ENCODE measurements at regions not wholly inside any gene's neighbourhood (a gene's known extent, or its start where the extent isn't known, plus 50 kb on each side); places are given as distances from the start of the nearest gene placed in this dataset.

- BruUV-seq (replicated peaks) = no TSS peak
- no peaks in the 10 kb centered on the region for H3K27me3 ChIP-seq (replicated peaks; ENCODE audit: insufficient read depth, low read depth, low read length, poor library complexity)
- H3K36me3 ChIP-seq (ENCODE audit: insufficient read depth, low read length, poor library complexity, severe bottlenecking) = no peaks in the 10 kb centered on the region
- ChIA-PET CTCF (no interaction called here), POLR2A (ENCODE audit: low non-redundant PET) (no interaction called here)
- no peak overlapping the region for H3K4me3 ChIP-seq (ENCODE audit: low read depth, low read length, poor library complexity, severe bottlenecking)
- TF ChIP-seq CTCF (conservative IDR thresholded peaks at IDR 0.05; ENCODE audit: low read depth, low read length) (no peak), EZH2 (IDR thresholded peaks at IDR 0.05; ENCODE audit: borderline replicate concordance, low read depth, low read length, poor library complexity, severe bottlenecking) (no peak)
- H3K9me3 ChIP-seq (ENCODE audit: low read depth, low read length, poor library complexity, severe bottlenecking) = peaks cover 9% of the 10 kb centered on the region
- intact Hi-C loops (cut with micrococcal nuclease; ENCODE audit: unreplicated experiment) = no loop called here
- no peaks in the 10 kb centered on the region for H3K4me1 ChIP-seq (ENCODE audit: insufficient read depth, low read length, poor library complexity, severe bottlenecking)
- H3K27ac ChIP-seq (ENCODE audit: low read depth, low read length, poor library complexity, severe bottlenecking) = no peak overlapping the region
- DNase-seq (ENCODE audit: low spot score) = no peak
Observed at GRCh38 chr4:34250562-34250961, 1993.8 kb downstream of the ARAP2 start.

GRCh38 chr4:34253239-34253638 is 1991.1 kb downstream of the ARAP2 start:
- Histone ChIP-seq H3K27me3 (replicated peaks; ENCODE audit: insufficient read depth, low read depth, low read length, poor library complexity) (no peaks in the 10 kb centered on the region), H3K4me3 (ENCODE audit: low read depth, low read length, poor library complexity, severe bottlenecking) (no peak overlapping the region), H3K9me3 (ENCODE audit: low read depth, low read length, poor library complexity, severe bottlenecking) (peaks cover 5% of the 10 kb centered on the region), H3K36me3 (ENCODE audit: insufficient read depth, low read length, poor library complexity, severe bottlenecking) (no peaks in the 10 kb centered on the region), H3K4me1 (ENCODE audit: insufficient read depth, low read length, poor library complexity, severe bottlenecking) (no peaks in the 10 kb centered on the region), H3K27ac (ENCODE audit: low read depth, low read length, poor library complexity, severe bottlenecking) (no peak overlapping the region)
- intact Hi-C loops (cut with micrococcal nuclease; ENCODE audit: unreplicated experiment) = no loop called here
- no peak for DNase-seq (ENCODE audit: low spot score)
- no peak for TF ChIP-seq CTCF (conservative IDR thresholded peaks at IDR 0.05; ENCODE audit: low read depth, low read length)
- TF ChIP-seq EZH2 (IDR thresholded peaks at IDR 0.05; ENCODE audit: borderline replicate concordance, low read depth, low read length, poor library complexity, severe bottlenecking) = no peak
- ChIA-PET CTCF (no interaction called here), POLR2A (ENCODE audit: low non-redundant PET) (no interaction called here)
- BruUV-seq (replicated peaks) = no TSS peak

DNA sequence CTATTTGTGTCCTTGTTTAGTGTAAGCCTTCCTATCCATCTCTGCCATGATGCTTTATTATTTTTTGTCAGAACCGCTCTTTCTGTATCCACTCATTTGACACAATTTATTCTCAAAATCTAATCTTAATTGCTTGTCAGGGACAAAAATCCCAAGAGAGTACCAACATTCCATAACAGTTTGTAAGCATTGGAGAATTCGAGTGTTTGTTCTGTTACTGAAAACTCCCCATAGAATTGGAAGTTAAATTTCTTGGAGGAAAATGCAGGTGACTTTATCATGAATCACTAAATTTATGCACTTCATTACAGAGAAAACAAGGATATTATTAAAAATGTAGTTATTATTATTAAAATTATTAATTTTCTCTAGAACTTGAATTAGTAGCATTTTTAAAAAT is 1986.1 kb downstream of the ARAP2 start:
- H3K36me3 ChIP-seq (ENCODE audit: insufficient read depth, low read length, poor library complexity, severe bottlenecking) = no peaks in the 10 kb centered on the region
- H3K4me1 ChIP-seq (ENCODE audit: insufficient read depth, low read length, poor library complexity, severe bottlenecking) = no peaks in the 10 kb centered on the region
- intact Hi-C loops (cut with micrococcal nuclease; ENCODE audit: unreplicated experiment) = no loop called here
- ChIA-PET CTCF (no interaction called here), POLR2A (ENCODE audit: low non-redundant PET) (no interaction called here)
- H3K9me3 ChIP-seq (ENCODE audit: low read depth, low read length, poor library complexity, severe bottlenecking) = peaks cover 5% of the 10 kb centered on the region
- no peak overlapping the region for H3K27ac ChIP-seq (ENCODE audit: low read depth, low read length, poor library complexity, severe bottlenecking)
- no TSS peak for BruUV-seq (replicated peaks)
- H3K27me3 ChIP-seq (replicated peaks; ENCODE audit: insufficient read depth, low read depth, low read length, poor library complexity) = no peaks in the 10 kb centered on the region
- no peak for DNase-seq (ENCODE audit: low spot score)
- no peak for TF ChIP-seq CTCF (conservative IDR thresholded peaks at IDR 0.05; ENCODE audit: low read depth, low read length)
- no peak overlapping the region for H3K4me3 ChIP-seq (ENCODE audit: low read depth, low read length, poor library complexity, severe bottlenecking)
